Hepatocyte (in vitro differentiated cells): ENCODE measurements at regions not wholly inside any gene's neighbourhood (a gene's known extent, or its start where the extent isn't known, plus 50 kb on each side); places are given as distances from the start of the nearest gene placed in this dataset.

Source experiments
- EZH2 ChIP-seq: fragments of 200-600 bp; sonication (generic); IDR thresholded peaks from 2 replicates; pipeline ENCODE4 v1.6.1; 2016; ENCODE audit warnings: antibody characterized with exemption, mild to moderate bottlenecking, borderline replicate concordance
- EZH2phosphoT487 ChIP-seq: fragments of 200-600 bp; sonication (generic); IDR thresholded peaks from one replicate; pipeline ENCODE4 v1.6.1; 2018; ENCODE audit warnings: antibody characterized with exemption, mild to moderate bottlenecking, low read depth, moderate library complexity; ENCODE audit not compliant: unreplicated experiment, severe bottlenecking
- TF ChIP-seq, protein P1 (sequence below): fragments of 200-600 bp; sonication (generic); IDR thresholded peaks from 2 replicates; pipeline ENCODE4 v1.5.1; 2016; ENCODE audit warnings: antibody characterized with exemption, mild to moderate bottlenecking; ENCODE audit not compliant: poor library complexity

- no peak for TF ChIP-seq EZH2phosphoT487
- no peak for TF ChIP-seq EZH2
- TF ChIP-seq, protein P1, sequence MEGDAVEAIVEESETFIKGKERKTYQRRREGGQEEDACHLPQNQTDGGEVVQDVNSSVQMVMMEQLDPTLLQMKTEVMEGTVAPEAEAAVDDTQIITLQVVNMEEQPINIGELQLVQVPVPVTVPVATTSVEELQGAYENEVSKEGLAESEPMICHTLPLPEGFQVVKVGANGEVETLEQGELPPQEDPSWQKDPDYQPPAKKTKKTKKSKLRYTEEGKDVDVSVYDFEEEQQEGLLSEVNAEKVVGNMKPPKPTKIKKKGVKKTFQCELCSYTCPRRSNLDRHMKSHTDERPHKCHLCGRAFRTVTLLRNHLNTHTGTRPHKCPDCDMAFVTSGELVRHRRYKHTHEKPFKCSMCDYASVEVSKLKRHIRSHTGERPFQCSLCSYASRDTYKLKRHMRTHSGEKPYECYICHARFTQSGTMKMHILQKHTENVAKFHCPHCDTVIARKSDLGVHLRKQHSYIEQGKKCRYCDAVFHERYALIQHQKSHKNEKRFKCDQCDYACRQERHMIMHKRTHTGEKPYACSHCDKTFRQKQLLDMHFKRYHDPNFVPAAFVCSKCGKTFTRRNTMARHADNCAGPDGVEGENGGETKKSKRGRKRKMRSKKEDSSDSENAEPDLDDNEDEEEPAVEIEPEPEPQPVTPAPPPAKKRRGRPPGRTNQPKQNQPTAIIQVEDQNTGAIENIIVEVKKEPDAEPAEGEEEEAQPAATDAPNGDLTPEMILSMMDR, result no peak
Measured at GRCh38 chr1:96292141-96292540, 429.4 kb upstream of the PTBP2 start.
